H1 (cell line): ENCODE measurements at regions not wholly inside any gene's neighbourhood (a gene's known extent, or its start where the extent isn't known, plus 50 kb on each side); places are given as distances from the start of the nearest gene placed in this dataset.
A peak's percentile ranks its signal among the peaks of the same experiment; 100 is the strongest.

Experiments
- CTCF ChIA-PET: fragments of 300-600 bp; sonication (Branson Sonifier 250); formaldehyde crosslinking; loops from one replicate; lab custom pipeline; 2021; ENCODE audit not compliant: partially characterized antibody; lab: Charles Lee
- POLR2A ChIA-PET: fragments of 300-600 bp; sonication (Branson Sonifier 250); formaldehyde crosslinking; loops from one replicate; lab custom pipeline; 2021; ENCODE audit warnings: inconsistent platforms; ENCODE audit not compliant: partially characterized antibody; lab: Charles Lee
- DNase-seq, 2 experiments: peaks; one replicate each; pipeline versions ENCODE4 v3.0.0 to v3.0.0-alpha.2; 2010 to 2022; ENCODE audit warnings: low spot score in 2 of 2, low read depth in 1 of 2, mixed read lengths in 1 of 2
- FAIRE-seq: peaks from 2 replicates; lab custom pipeline; 2011; peaks lifted over from hg19 to GRCh38; lab: Jason Lieb, UNC
- H2AFZ ChIP-seq: 2 replicates; pipeline ENCODE4 v1.8.1; 2012; ENCODE audit warnings: low read length, inconsistent platforms
- H2AK5ac ChIP-seq: 2 replicates; pipeline ENCODE4 v1.6.1; 2013; ENCODE audit warnings: low read depth, low read length
- H2BK120ac ChIP-seq: replicated peaks from 2 replicates; pipeline ENCODE3; 2013; ENCODE audit warnings: low read depth, low read length, inconsistent platforms
- H2BK12ac ChIP-seq: 2 replicates; pipeline ENCODE4 v1.6.1; 2013; ENCODE audit warnings: low read depth, low read length
- H2BK15ac ChIP-seq: 2 replicates; pipeline ENCODE4 v1.6.1; 2013; ENCODE audit warnings: low read length
- H2BK20ac ChIP-seq: 2 replicates; pipeline ENCODE4 v1.6.1; 2013; ENCODE audit warnings: low read length
- H2BK5ac ChIP-seq: 2 replicates; pipeline ENCODE4 v1.6.1; 2013; ENCODE audit warnings: low read depth, low read length
- H3K14ac ChIP-seq: 2 replicates; pipeline ENCODE4 v1.6.1; 2013; ENCODE audit warnings: inconsistent platforms; ENCODE audit not compliant: insufficient read length
- H3K18ac ChIP-seq: 2 replicates; pipeline ENCODE4 v1.6.1; 2013; ENCODE audit warnings: low read length; ENCODE audit errors: extremely low read depth
- H3K23ac ChIP-seq: 2 replicates; pipeline ENCODE4 v1.6.1; 2013; ENCODE audit warnings: inconsistent platforms; ENCODE audit not compliant: insufficient read length
- H3K23me2 ChIP-seq: 2 replicates; pipeline ENCODE4 v1.6.1; 2013; ENCODE audit warnings: low read depth, low read length
- H3K27ac ChIP-seq: 2 replicates; pipeline ENCODE4 v1.6.1; 2011; ENCODE audit warnings: low read depth, low read length, inconsistent platforms
- H3K27me3 ChIP-seq, 4 experiments: replicated peaks in 1 of 4; 1 replicate in 1 of 4; 2 replicates in 3 of 4; pipeline versions ENCODE4 v1.6.1 to v1.8.1; 2011 to 2013; ENCODE audit warnings: low read length in 3 of 4, mild to moderate bottlenecking in 3 of 4, inconsistent platforms in 2 of 4, mixed read lengths in 2 of 4, moderate library complexity in 1 of 4; ENCODE audit not compliant: control insufficient read depth in 3 of 4, insufficient read depth in 3 of 4; ENCODE audit errors: extremely low read depth in 1 of 4
- H3K36me3 ChIP-seq, 4 experiments: 2 replicates each; pipeline versions ENCODE4 v1.6.1 to v1.8.1; 2011 to 2013; ENCODE audit warnings: mild to moderate bottlenecking in 4 of 4, low read length in 3 of 4, moderate library complexity in 2 of 4, control low read depth in 1 of 4, inconsistent platforms in 1 of 4; ENCODE audit not compliant: insufficient read depth in 4 of 4, control insufficient read depth in 2 of 4
- H3K4ac ChIP-seq: replicated peaks from 2 replicates; pipeline ENCODE3; 2013; ENCODE audit warnings: low read length, low read depth, mixed read lengths, inconsistent platforms; ENCODE audit not compliant: insufficient read length
- H3K4me1 ChIP-seq, 4 experiments: replicated peaks in 1 of 4; 1 replicate in 1 of 4; 2 replicates in 3 of 4; pipeline versions ENCODE4 v1.6.1 to v1.8.1; 2011 to 2013; ENCODE audit warnings: low read length in 3 of 4, inconsistent platforms in 2 of 4, mixed read lengths in 1 of 4; ENCODE audit not compliant: insufficient read depth in 4 of 4, control insufficient read depth in 3 of 4
- H3K4me2 ChIP-seq, 2 experiments: 2 replicates each; pipeline versions ENCODE4 v1.6.1 to v1.8.1; 2011 to 2013; ENCODE audit warnings: low read depth in 2 of 2, low read length in 2 of 2, control low read depth in 1 of 2, inconsistent platforms in 1 of 2, mild to moderate bottlenecking in 1 of 2; ENCODE audit not compliant: insufficient read depth in 1 of 2
- H3K4me3 ChIP-seq, 4 experiments: fragments of 200-600, 300-600 bp in 1 of 4; sonication (generic), shearing (Covaris generic), sonication (Bioruptor Twin) in 1 of 4; 2 replicates each; pipeline versions ENCODE4 v1.5.1 to v1.8.1; 2011 to 2016; ENCODE audit warnings: low read length in 4 of 4, low read depth in 3 of 4, control low read depth in 2 of 4, inconsistent platforms in 2 of 4, mild to moderate bottlenecking in 2 of 4, mixed read lengths in 1 of 4, moderate library complexity in 1 of 4; ENCODE audit not compliant: insufficient read depth in 2 of 4; ENCODE audit errors: extremely low read depth in 1 of 4
- H3K56ac ChIP-seq: replicated peaks from 2 replicates; pipeline ENCODE3; 2013; ENCODE audit warnings: low read depth, mild to moderate bottlenecking, mixed read lengths, low read length, inconsistent platforms; ENCODE audit not compliant: insufficient read length
- H3K79me1 ChIP-seq: 2 replicates; pipeline ENCODE4 v1.6.1; 2013; ENCODE audit warnings: low read depth, low read length, control low read depth
- H3K79me2 ChIP-seq, 2 experiments: 2 replicates each; pipeline versions ENCODE4 v1.6.1 to v1.8.1; 2012 to 2013; ENCODE audit warnings: low read length in 2 of 2, mild to moderate bottlenecking in 2 of 2, inconsistent platforms in 1 of 2; ENCODE audit not compliant: insufficient read depth in 2 of 2, control insufficient read depth in 1 of 2
- H3K9ac ChIP-seq, 4 experiments: replicated peaks in 1 of 4; 1 replicate in 1 of 4; 2 replicates in 3 of 4; pipeline versions ENCODE4 v1.6.1 to v1.8.1; 2011 to 2013; ENCODE audit warnings: low read depth in 3 of 4, low read length in 3 of 4, control low read depth in 2 of 4, mild to moderate bottlenecking in 2 of 4, moderate library complexity in 2 of 4, inconsistent platforms in 1 of 4; ENCODE audit errors: extremely low read depth in 1 of 4
- H3K9me3 ChIP-seq, 2 experiments: 2 replicates each; pipeline versions ENCODE4 v1.6.1 to v1.8.1; 2012 to 2013; ENCODE audit warnings: mild to moderate bottlenecking in 2 of 2, moderate library complexity in 2 of 2, control low read depth in 1 of 2, inconsistent platforms in 1 of 2, low read depth in 1 of 2, low read length in 1 of 2, mixed read lengths in 1 of 2; ENCODE audit not compliant: insufficient read depth in 2 of 2
- H4K20me1 ChIP-seq, 2 experiments: replicated peaks in 1 of 2; 2 replicates each; pipeline versions ENCODE3 to v1.8.1; 2011 to 2013; ENCODE audit warnings: inconsistent platforms in 2 of 2, low read length in 2 of 2, mild to moderate bottlenecking in 1 of 2; ENCODE audit not compliant: insufficient read depth in 2 of 2, control insufficient read depth in 1 of 2
- H4K5ac ChIP-seq: 2 replicates; pipeline ENCODE4 v1.6.1; 2013; ENCODE audit warnings: low read length, low read depth, mixed read lengths, inconsistent platforms; ENCODE audit not compliant: insufficient read length
- H4K8ac ChIP-seq: 2 replicates; pipeline ENCODE4 v1.8.0; 2013; ENCODE audit warnings: mild to moderate bottlenecking, moderate library complexity, low read length, inconsistent platforms; ENCODE audit not compliant: insufficient read depth; ENCODE audit errors: extremely low read depth
- H4K91ac ChIP-seq: replicated peaks from 2 replicates; pipeline ENCODE3; 2013; ENCODE audit warnings: low read length, mixed read lengths, inconsistent platforms; ENCODE audit not compliant: insufficient read length
- CHD2 ChIP-seq: IDR thresholded peaks from 2 replicates; pipeline ENCODE4 v1.6.1; 2012; ENCODE audit warnings: low read length, improper control_type of control experiment
- E2F6 ChIP-seq: IDR thresholded peaks from 2 replicates; pipeline ENCODE4 v1.6.1; 2012; ENCODE audit warnings: inconsistent platforms
- SP1 ChIP-seq: IDR thresholded peaks from 2 replicates; pipeline ENCODE4 v1.6.1; 2011; ENCODE audit warnings: low read depth, low read length
- TEAD4 ChIP-seq: IDR thresholded peaks from 2 replicates; pipeline ENCODE4 v1.6.1; 2012; ENCODE audit warnings: low read depth, low read length, inconsistent platforms, mixed read lengths
- WGBS, 2 experiments: shearing (Covaris generic) in 1 of 2; methylation state at CpG; one replicate each; pipeline versions ENCODE4 v1.1.6 to v1.1.7; 2013 to 2015; ENCODE audit warnings: low lambda C conversion rate in 2 of 2, mixed read lengths in 2 of 2, inconsistent platforms in 1 of 2, low coverage in 1 of 2, missing lambda C conversion rate in 1 of 2; ENCODE audit not compliant: insufficient replicate concordance in 2 of 2, insufficient coverage in 1 of 2, insufficient read length in 1 of 2; ENCODE audit errors: extremely low coverage in 1 of 2, missing lambda C conversion rate in 1 of 2; 5-methylcytosine and 5-hydroxymethylcytosine counted together

- no peak for DNase-seq
Measured at GRCh38 chr7:49089717-49090116, 165.4 kb downstream of the CDC14C start.

More at GRCh38 chr7:49089717-49090116, 165.4 kb downstream of the CDC14C start:
- Histone ChIP-seq H3K9ac (no peak overlapping the region), H4K8ac (no peak overlapping the region), H2BK12ac (no peak overlapping the region), H2BK5ac (no peak overlapping the region), H3K56ac (no peak overlapping the region), H3K36me3 (no peaks in the 10 kb centered on the region), H3K18ac (no peak overlapping the region), H2BK15ac (no peak overlapping the region), H3K4ac (no peak overlapping the region), H3K14ac (no peak overlapping the region), H3K23me2 (no peaks in the 10 kb centered on the region), H2BK20ac (no peak overlapping the region), H3K4me2 (peak overlapping the region in 1 of 2 experiments; percentile 16; a peak in 1 of 4 replicates), H3K23ac (no peak overlapping the region), H3K27me3 (no peaks in the 10 kb centered on the region), H2BK120ac (no peak overlapping the region), H4K91ac (no peak overlapping the region), H4K5ac (peak overlapping the region; percentile 83), H4K20me1 (no peaks in the 10 kb centered on the region), H3K4me3 (peak overlapping the region in 1 of 4 experiments; percentile 33; a peak in 2 of 8 replicates), H3K27ac (no peak overlapping the region), H3K9me3 (no peaks in the 10 kb centered on the region), H2AFZ (no peak overlapping the region), H3K79me1 (no peaks in the 10 kb centered on the region), H3K79me2 (no peaks in the 10 kb centered on the region), H2AK5ac (no peak overlapping the region), H3K4me1 (peaks cover 0 to 13% (median 0%) of the 10 kb centered on the region in 4 experiments; a peak in 2 of 7 replicates)
- peak; percentile 88 for FAIRE-seq
- TF ChIP-seq TEAD4 (peak; percentile 84), CHD2 (no peak), SP1 (0 out of 2 replicates have a peak, but pooled peaks have one; percentile 11), E2F6 (no peak)
- ChIA-PET POLR2A (interaction anchor here (0.8 kb wide), 1 partner anchor 11 kb away, joined by 5 read pairs; no protein-coding TSS in a partner anchor), CTCF (interaction anchor here (1.1 to 1.7 kb wide), 2 partner anchors 10 to 89 kb away, joined by 6 read pairs; no protein-coding TSS in a partner anchor)
- 16% methylated on average over 2 of the region's 2 CpGs; no CpG with 5 or more reads in 1 of the 2 experiments for WGBS, 2 experiments
